Transverse colon (tissue), 4 donors: ENCODE measurements at regions not wholly inside any gene's neighbourhood (a gene's known extent, or its start where the extent isn't known, plus 50 kb on each side); places are given as distances from the start of the nearest gene placed in this dataset.
"Not testable (repeated sequence)": the region's sequence is repeated elsewhere in the genome, so short reads cannot be mapped to it uniquely, and the experiment has no call there.

ENCODE experiments used
- DNase-seq: peaks from one replicate; pipeline ENCODE4 v3.0.0-alpha.2; 2019
- H3K27ac ChIP-seq, 4 donors: fragments of 200-600 bp; sonication (generic); 2 replicates each; pipeline ENCODE4 v1.5.1; 2016 to 2018; ENCODE audit warnings: inconsistent platforms in 4 of 4
- H3K27me3 ChIP-seq: fragments of 200-600 bp; sonication (generic); 2 replicates; pipeline ENCODE4 v1.5.1; 2017; ENCODE audit warnings: inconsistent platforms
- H3K36me3 ChIP-seq, 4 donors: fragments of 200-600 bp; sonication (generic); 2 replicates each; pipeline ENCODE4 v1.5.1; 2017 to 2019; ENCODE audit warnings: inconsistent platforms in 4 of 4
- H3K4me1 ChIP-seq, 4 donors: fragments of 200-600 bp; sonication (generic); 2 replicates each; pipeline ENCODE4 v1.5.1; 2017 to 2020; ENCODE audit warnings: inconsistent platforms in 4 of 4
- H3K4me3 ChIP-seq, 4 donors: fragments of 200-600 bp; sonication (generic); 1 replicate in 1 of 4; 2 replicates in 3 of 4; pipeline versions ENCODE4 v1.5.1 to v1.6.1; 2017 to 2019; ENCODE audit warnings: inconsistent platforms in 4 of 4
- H3K9me3 ChIP-seq, 2 donors: fragments of 200-600 bp; sonication (generic); 2 replicates each; pipeline ENCODE4 v1.5.1; 2017 to 2019; ENCODE audit warnings: inconsistent platforms in 2 of 2
- EP300 ChIP-seq: sonication (generic); formaldehyde crosslinking; IDR thresholded peaks from one replicate; pipeline ENCODE4 v1.6.1; 2017; ENCODE audit warnings: antibody characterized with exemption, low read depth
- POLR2A ChIP-seq: fragments of 450-650 bp; IDR thresholded peaks from one replicate; pipeline ENCODE4 v1.6.1; 2016; ENCODE audit warnings: antibody characterized with exemption, mild to moderate bottlenecking, moderate library complexity
- POLR2AphosphoS5 ChIP-seq, 3 donors: sonication (generic); formaldehyde crosslinking; IDR thresholded peaks; one replicate each; pipeline ENCODE4 v1.6.1; 2016; ENCODE audit warnings: antibody characterized with exemption in 3 of 3
- WGBS, 2 donors: methylation state at CpG; one replicate each; pipeline ENCODE4 v1.1.5; 2018; ENCODE audit warnings: low coverage in 1 of 2; 5-methylcytosine and 5-hydroxymethylcytosine counted together
- in situ Hi-C, 4 donors: fragments of 200-750 bp; cut with MboI; loops; one replicate each; pipeline versions ENCODE4 v1.15.0 to v1.15.1; 2017; ENCODE audit warnings: low sequenced_read_pairs in 3 of 4, low pct_ligation_motif_present in 1 of 4, low pct_unique_long_range_greater_than_20kb in 1 of 4
- intact Hi-C: fragments of 100-400 bp; cut with DNase I; formaldehyde crosslinking; loops from one replicate; pipeline ENCODE4 v1.15.1; 2023; ENCODE audit warnings: low total_unique reads
- TF ChIP-seq, protein P1 (sequence below), 5 experiments: fragments of 200-600 bp in 3 of 5; fragments of 450-650 bp in 2 of 5; sonication (generic) in 3 of 5; IDR thresholded peaks; 1 replicate in 2 of 5; 2 replicates in 3 of 5; pipeline ENCODE4 v1.5.1; 2016 to 2017; ENCODE audit warnings: antibody characterized with exemption in 5 of 5, inconsistent platforms in 3 of 5, mild to moderate bottlenecking in 2 of 5, moderate library complexity in 1 of 5

DNA sequence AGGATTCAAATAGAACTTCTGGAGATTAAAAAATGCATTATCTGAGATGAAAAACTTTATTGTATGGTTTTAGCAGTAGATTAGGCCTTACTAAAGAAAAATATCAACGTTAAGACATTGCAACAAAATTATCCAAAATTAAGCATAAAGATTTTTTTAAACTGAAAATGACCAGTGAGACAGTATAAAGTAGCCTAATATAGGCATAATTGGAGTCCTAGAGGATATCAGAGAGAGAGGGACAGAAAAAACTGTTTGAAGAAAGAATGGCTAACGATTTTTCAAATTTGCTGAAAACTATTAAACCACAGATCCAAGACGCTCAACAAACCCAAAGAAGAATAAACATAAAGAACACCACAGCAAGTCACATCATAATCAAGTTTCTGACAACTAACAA lies 149.5 kb upstream of the LMNTD1 start:
- no peak for DNase-seq
- WGBS, 2 donors = 84% methylated on average over 3 of the region's 3 CpGs
- no peak for TF ChIP-seq POLR2AphosphoS5 (IDR thresholded peaks at IDR 0.05)
- TF ChIP-seq EP300 = no peak
- TF ChIP-seq POLR2A = no peak
- TF ChIP-seq, protein P1, sequence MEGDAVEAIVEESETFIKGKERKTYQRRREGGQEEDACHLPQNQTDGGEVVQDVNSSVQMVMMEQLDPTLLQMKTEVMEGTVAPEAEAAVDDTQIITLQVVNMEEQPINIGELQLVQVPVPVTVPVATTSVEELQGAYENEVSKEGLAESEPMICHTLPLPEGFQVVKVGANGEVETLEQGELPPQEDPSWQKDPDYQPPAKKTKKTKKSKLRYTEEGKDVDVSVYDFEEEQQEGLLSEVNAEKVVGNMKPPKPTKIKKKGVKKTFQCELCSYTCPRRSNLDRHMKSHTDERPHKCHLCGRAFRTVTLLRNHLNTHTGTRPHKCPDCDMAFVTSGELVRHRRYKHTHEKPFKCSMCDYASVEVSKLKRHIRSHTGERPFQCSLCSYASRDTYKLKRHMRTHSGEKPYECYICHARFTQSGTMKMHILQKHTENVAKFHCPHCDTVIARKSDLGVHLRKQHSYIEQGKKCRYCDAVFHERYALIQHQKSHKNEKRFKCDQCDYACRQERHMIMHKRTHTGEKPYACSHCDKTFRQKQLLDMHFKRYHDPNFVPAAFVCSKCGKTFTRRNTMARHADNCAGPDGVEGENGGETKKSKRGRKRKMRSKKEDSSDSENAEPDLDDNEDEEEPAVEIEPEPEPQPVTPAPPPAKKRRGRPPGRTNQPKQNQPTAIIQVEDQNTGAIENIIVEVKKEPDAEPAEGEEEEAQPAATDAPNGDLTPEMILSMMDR (IDR thresholded peaks at IDR 0.05) = no peak

GRCh38 chr12:25705261-25705660 lies 152.2 kb upstream of the LMNTD1 start:
- Histone ChIP-seq H3K27me3 (no peaks in the 10 kb centered on the region), H3K27ac (no peak overlapping the region), H3K4me1 (no peaks in the 10 kb centered on the region), H3K36me3 (no peaks in the 10 kb centered on the region), H3K4me3 (no peak overlapping the region), H3K9me3 (peaks cover 0 to 4% of the 10 kb centered on the region in 2 donors)
- no peak for DNase-seq
- in situ Hi-C loops (no loop called here), intact Hi-C loops (no loop called here)
- 0% methylated on average over 1 of the region's 1 CpG; no CpG with 5 or more reads in 1 of the 2 donors for WGBS, 2 donors
- TF ChIP-seq EP300 (no peak), POLR2A (no peak), POLR2AphosphoS5 (IDR thresholded peaks at IDR 0.05) (no peak)
- TF ChIP-seq, protein P1 (IDR thresholded peaks at IDR 0.05) = no peak

More for the DNA sequence above, 149.5 kb upstream of the LMNTD1 start:
- in situ Hi-C loops (no loop called here), intact Hi-C loops (no loop called here)
- peaks cover 0 to 4% of the 10 kb centered on the region in 2 donors for H3K9me3 ChIP-seq
- H3K27ac ChIP-seq = no peak overlapping the region
- H3K4me1 ChIP-seq = no peaks in the 10 kb centered on the region
- H3K36me3 ChIP-seq = no peaks in the 10 kb centered on the region
- no peaks in the 10 kb centered on the region for H3K27me3 ChIP-seq
- no peak overlapping the region for H3K4me3 ChIP-seq

DNA sequence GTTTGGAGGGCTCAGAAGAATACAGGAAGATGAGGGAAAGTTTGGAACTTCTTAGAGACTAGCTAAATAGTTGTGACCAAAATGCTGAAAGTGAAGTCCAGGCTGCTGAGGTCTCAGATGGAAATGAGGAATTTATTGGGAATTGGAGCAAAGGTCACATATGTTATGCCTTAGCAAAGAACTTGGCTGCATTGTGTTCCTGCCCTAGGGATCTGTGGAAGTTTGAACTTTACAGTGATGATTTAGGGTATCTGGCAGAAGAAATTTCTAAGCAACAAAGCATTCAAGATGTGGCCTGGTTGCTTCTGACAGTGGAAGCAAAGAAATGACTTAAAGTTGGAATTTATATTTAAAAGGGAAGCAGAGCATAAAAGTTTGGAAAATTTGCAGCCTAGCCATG lies 153.6 kb upstream of the LMNTD1 start:
- H3K27ac ChIP-seq, DNase-seq, H3K27me3 ChIP-seq, intact Hi-C loops, in situ Hi-C loops, H3K4me1 ChIP-seq, H3K4me3 ChIP-seq, H3K36me3 ChIP-seq: not testable (repeated sequence)
- peaks cover 8 to 11% of the 10 kb centered on the region in 2 donors for H3K9me3 ChIP-seq

DNA sequence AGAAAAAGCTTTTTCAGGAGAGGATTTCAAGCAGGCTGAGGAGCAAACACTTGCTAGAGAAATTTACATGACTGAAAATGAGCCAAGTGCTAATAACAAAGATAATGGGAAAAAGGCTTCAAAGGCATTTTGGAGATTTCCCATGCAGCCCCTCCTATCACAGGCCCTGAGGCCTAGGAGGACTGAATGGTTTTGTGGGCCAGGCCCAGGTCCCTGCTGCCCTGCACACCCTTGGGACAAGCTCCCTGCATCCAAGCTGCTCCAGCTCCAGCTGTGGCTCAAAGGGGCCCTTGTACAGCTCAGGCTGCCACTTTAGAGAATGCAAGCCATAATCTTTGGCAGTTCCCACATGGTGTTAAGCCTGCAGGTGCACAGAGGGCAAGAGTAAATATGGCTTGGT lies 154.0 kb upstream of the LMNTD1 start:
- intact Hi-C loops = no loop called here
- TF ChIP-seq EP300 (no peak), POLR2A (no peak), POLR2AphosphoS5 (IDR thresholded peaks at IDR 0.05) (no peak)
- TF ChIP-seq, protein P1 (IDR thresholded peaks at IDR 0.05) = no peak
- no peak for DNase-seq
- Histone ChIP-seq H3K4me1 (no peaks in the 10 kb centered on the region), H3K9me3 (peaks cover 8 to 11% of the 10 kb centered on the region in 2 donors), H3K27ac (no peak overlapping the region), H3K4me3 (no peak overlapping the region), H3K27me3 (no peaks in the 10 kb centered on the region), H3K36me3 (no peaks in the 10 kb centered on the region)
- in situ Hi-C loops = no loop called here

DNA sequence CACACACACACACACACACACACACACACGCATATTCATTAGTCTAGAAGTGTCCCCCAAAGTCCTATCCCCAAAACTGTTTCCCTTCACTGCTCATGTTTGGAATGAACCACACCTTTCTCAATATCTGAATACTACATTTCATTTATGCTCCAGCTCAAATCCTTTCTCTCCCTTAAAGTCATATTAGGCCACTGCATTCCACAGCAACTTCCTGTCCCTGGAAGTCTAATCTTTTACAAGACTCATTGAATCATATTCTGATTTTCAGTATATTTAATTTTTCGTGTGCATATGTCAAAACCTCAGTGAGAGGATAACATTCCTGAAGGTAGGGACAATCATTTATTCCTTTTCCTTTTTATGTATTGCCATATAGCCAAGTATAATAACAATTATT lies 155.6 kb upstream of the LMNTD1 start:
- in situ Hi-C loops = no loop called here
- no peaks in the 10 kb centered on the region for H3K36me3 ChIP-seq
- DNase-seq = no peak
- WGBS, 2 donors = 78 to 80% methylated on average over 1 to 2 of the region's 2 CpGs
- H3K9me3 ChIP-seq = peaks cover 8 to 11% of the 10 kb centered on the region in 2 donors
- no peaks in the 10 kb centered on the region for H3K4me1 ChIP-seq
- no peak overlapping the region for H3K4me3 ChIP-seq
- intact Hi-C loops = no loop called here
- no peak for TF ChIP-seq EP300
- TF ChIP-seq, protein P1 (IDR thresholded peaks at IDR 0.05) = no peak
- no peak for TF ChIP-seq POLR2A
- no peaks in the 10 kb centered on the region for H3K27me3 ChIP-seq
- H3K27ac ChIP-seq = no peak overlapping the region
